Endothelial cell of umbilical vein (primary cell): ENCODE measurements at regions not wholly inside any gene's neighbourhood (a gene's known extent, or its start where the extent isn't known, plus 50 kb on each side); places are given as distances from the start of the nearest gene placed in this dataset.

Source experiments
- BruUV-seq: library from RNA; stranded (reverse); fragments of 400-500 nt; replicated peaks from 2 replicates; lab custom pipeline; 2021; lab: Mats Ljungman, UMichigan
- CTCF ChIA-PET: fragments of 300-600, 350-600 bp; sonication (Branson Sonifier 250); formaldehyde crosslinking; loops from one replicate; lab custom pipeline; 2021; ENCODE audit warnings: antibody characterized with exemption, inconsistent platforms; lab: Charles Lee
- POLR2A ChIA-PET: fragments of 300-600, 350-600 bp; sonication (Branson Sonifier 250); formaldehyde crosslinking; loops from one replicate; lab custom pipeline; 2021; ENCODE audit warnings: antibody characterized with exemption, inconsistent platforms; lab: Charles Lee
- DNase-seq: peaks from one replicate; pipeline ENCODE4 v3.0.0-alpha.2; 2011; ENCODE audit warnings: low read depth, low spot score
- FAIRE-seq: peaks from 2 replicates; lab custom pipeline; 2011; peaks lifted over from hg19 to GRCh38; lab: Jason Lieb, UNC
- H2AFZ ChIP-seq: 2 replicates; pipeline ENCODE4 v1.6.0; 2012; ENCODE audit warnings: low read depth, low read length, control low read depth, inconsistent platforms
- H3K27ac ChIP-seq: 2 replicates; pipeline ENCODE4 v1.5.1; 2011; ENCODE audit warnings: low read depth, mild to moderate bottlenecking, control low read depth, low read length, moderate library complexity; ENCODE audit not compliant: insufficient read depth
- H3K27me3 ChIP-seq, 2 experiments: 2 replicates each; pipeline versions ENCODE4 v1.6.0 to v1.6.1; 2011; ENCODE audit warnings: low read length in 2 of 2, mixed read lengths in 1 of 2; ENCODE audit not compliant: control insufficient read depth in 2 of 2, insufficient read depth in 2 of 2
- H3K36me3 ChIP-seq, 2 experiments: 2 replicates in 1 of 2; 3 replicates in 1 of 2; pipeline ENCODE4 v1.5.1; 2011; ENCODE audit warnings: low read length in 2 of 2, mild to moderate bottlenecking in 1 of 2, moderate library complexity in 1 of 2; ENCODE audit not compliant: control insufficient read depth in 2 of 2, insufficient read depth in 2 of 2; ENCODE audit errors: extremely low read depth in 1 of 2
- H3K4me1 ChIP-seq: 3 replicates; pipeline ENCODE4 v1.5.1; 2011; ENCODE audit warnings: mild to moderate bottlenecking, low read length; ENCODE audit not compliant: control insufficient read depth, insufficient read depth; ENCODE audit errors: extremely low read depth
- H3K4me2 ChIP-seq: 2 replicates; pipeline ENCODE4 v1.6.1; 2011; ENCODE audit warnings: low read length, control low read depth, mixed read lengths; ENCODE audit not compliant: insufficient read depth
- H3K4me3 ChIP-seq, 3 experiments: fragments of 200-600 bp in 1 of 3; sonication (generic), shearing (Covaris generic) in 1 of 3; replicated peaks in 1 of 3; 2 replicates each; pipeline ENCODE4 v1.5.1; 2011 to 2016; ENCODE audit warnings: control low read depth in 3 of 3, low read length in 3 of 3, mild to moderate bottlenecking in 2 of 3, inconsistent platforms in 1 of 3, low read depth in 1 of 3, moderate library complexity in 1 of 3; ENCODE audit not compliant: insufficient read depth in 1 of 3
- H3K79me2 ChIP-seq: 2 replicates; pipeline ENCODE4 v1.6.0; 2012; ENCODE audit warnings: low read length, inconsistent platforms; ENCODE audit not compliant: control insufficient read depth, insufficient read depth
- H3K9ac ChIP-seq: replicated peaks from 2 replicates; pipeline ENCODE3; 2011; ENCODE audit warnings: low read length, control low read depth; ENCODE audit not compliant: insufficient read depth; ENCODE audit errors: extremely low read depth
- H3K9me1 ChIP-seq: replicated peaks from 3 replicates; pipeline ENCODE4 v1.6.0; 2011; ENCODE audit warnings: mild to moderate bottlenecking, low read length; ENCODE audit not compliant: control insufficient read depth, insufficient read depth; ENCODE audit errors: extremely low read depth
- H3K9me3 ChIP-seq: replicated peaks from 2 replicates; pipeline ENCODE4 v1.5.1; 2012; ENCODE audit warnings: low read length, inconsistent platforms; ENCODE audit not compliant: control insufficient read depth, insufficient read depth
- H4K20me1 ChIP-seq: replicated peaks from 2 replicates; pipeline ENCODE3; 2011; ENCODE audit warnings: mild to moderate bottlenecking, low read length; ENCODE audit not compliant: control insufficient read depth, insufficient read depth; ENCODE audit errors: extremely low read depth
- CTCF ChIP-seq, 2 donors: IDR thresholded peaks; 1 replicate in 1 of 2; 2 replicates in 1 of 2; pipeline ENCODE4 v1.5.1; 2011; ENCODE audit warnings: low read length in 2 of 2, mild to moderate bottlenecking in 2 of 2, moderate library complexity in 2 of 2, control low read depth in 1 of 2, inconsistent platforms in 1 of 2, low read depth in 1 of 2; ENCODE audit not compliant: insufficient read depth in 1 of 2; ENCODE audit errors: extremely low read depth in 1 of 2
- EZH2 ChIP-seq: IDR thresholded peaks from 2 replicates; pipeline ENCODE4 v1.6.1; 2012; ENCODE audit warnings: borderline replicate concordance, low read depth, mild to moderate bottlenecking, moderate library complexity, low read length, inconsistent platforms; ENCODE audit not compliant: severe bottlenecking
- FOS ChIP-seq: IDR thresholded peaks from 2 replicates; pipeline ENCODE4 v1.6.1; 2011; ENCODE audit warnings: mild to moderate bottlenecking, low read length, moderate library complexity, borderline replicate concordance; ENCODE audit not compliant: insufficient read depth
- GATA2 ChIP-seq: IDR thresholded peaks from 2 replicates; pipeline ENCODE4 v1.7.0; 2011; ENCODE audit warnings: low read depth, mild to moderate bottlenecking, moderate library complexity, mixed read lengths, low read length; ENCODE audit not compliant: insufficient read length, insufficient read depth
- JUN ChIP-seq: IDR thresholded peaks from 2 replicates; pipeline ENCODE4 v1.6.1; 2011; ENCODE audit warnings: borderline replicate concordance, low read depth; ENCODE audit not compliant: insufficient read length, insufficient read depth
- MAX ChIP-seq: IDR thresholded peaks from 2 replicates; pipeline ENCODE4 v1.6.1; 2011; ENCODE audit not compliant: insufficient read depth, insufficient read length
- MYC ChIP-seq: IDR thresholded peaks from one replicate; pipeline ENCODE4 v1.6.1; 2011; ENCODE audit warnings: mild to moderate bottlenecking, low read depth, low read length
- POLR2A ChIP-seq: IDR thresholded peaks from 2 replicates; pipeline ENCODE4 v1.6.1; 2012; ENCODE audit warnings: low read depth, mild to moderate bottlenecking, control low read depth, low read length
- POLR2AphosphoS5 ChIP-seq: IDR thresholded peaks from 2 replicates; pipeline ENCODE4 v1.6.1; 2012; ENCODE audit warnings: low read depth, mild to moderate bottlenecking, control low read depth, low read length, moderate library complexity; ENCODE audit not compliant: insufficient read depth
- dilution Hi-C: fragments of 300-500 bp; cut with MboI; formaldehyde crosslinking; loops from one replicate; pipeline ENCODE4 v1.15.0; 2019; ENCODE audit warnings: low sequenced_read_pairs; ENCODE audit not compliant: extremely low pct_ligation_motif_present
- intact Hi-C: fragments of 100-400 bp; cut with micrococcal nuclease; formaldehyde crosslinking; loops from one replicate; pipeline ENCODE4 v1.10.0; 2022

- no peak overlapping the region for H3K9ac ChIP-seq
- no peak overlapping the region for H3K4me2 ChIP-seq
- intact Hi-C loops: loop anchor here (2.0 kb wide), 2 partner anchors 23 to 99 kb away; no protein-coding TSS in a partner anchor
- H3K79me2 ChIP-seq: no peaks in the 10 kb centered on the region
- H2AFZ ChIP-seq: no peak overlapping the region
- FAIRE-seq (no peak), DNase-seq (no peak)
- ChIA-PET POLR2A (no interaction called here), CTCF (no interaction called here)
- no peaks in the 10 kb centered on the region for H3K36me3 ChIP-seq
- H3K9me1 ChIP-seq: no peaks in the 10 kb centered on the region
- H3K4me3 ChIP-seq: no peak overlapping the region
- dilution Hi-C loops: no loop called here
- H4K20me1 ChIP-seq: no peaks in the 10 kb centered on the region
- H3K27me3 ChIP-seq: no peaks in the 10 kb centered on the region
- H3K4me1 ChIP-seq: peaks cover 25% of the 10 kb centered on the region
- no TSS peak for BruUV-seq
- no peaks in the 10 kb centered on the region for H3K9me3 ChIP-seq
- no peak overlapping the region for H3K27ac ChIP-seq
- TF ChIP-seq JUN (no peak), MAX (no peak), MYC (no peak), FOS (no peak), GATA2 (no peak), CTCF (IDR thresholded peaks at IDR 0.05; ENCODE audit: extremely low read depth in 1 of 2, insufficient read depth in 1 of 2, low read depth in 1 of 2, low read length in 2 of 2) (no peak), EZH2 (no peak), POLR2A (no peak), POLR2AphosphoS5 (no peak)
Observed at GRCh38 chr1:8216005-8216404, 101.9 kb upstream of the SLC45A1 start.
